HEK293 (cell line): ENCODE measurements at regions not wholly inside any gene's neighbourhood (a gene's known extent, or its start where the extent isn't known, plus 50 kb on each side); places are given as distances from the start of the nearest gene placed in this dataset.

ENCODE experiments used
- CTCF ChIA-PET: fragments of 350-600 bp; formaldehyde crosslinking; extraction: SDS; loops from one replicate; lab custom pipeline; 2021; ENCODE audit warnings: antibody characterized with exemption; lab: Yijun Ruan, JAX
- POLR2A ChIA-PET: fragments of 300-600 bp; formaldehyde crosslinking; extraction: SDS; loops from one replicate; lab custom pipeline; 2020; ENCODE audit warnings: antibody characterized with exemption, inconsistent platforms; lab: Yijun Ruan, JAX
- H3K27ac ChIP-seq: fragments of 200-500 bp; sonication (Bioruptor generic); 2 replicates; pipeline ENCODE4 v1.5.1; 2014; ENCODE audit warnings: low read depth, low read length, control low read depth, inconsistent platforms; ENCODE audit errors: extremely low read depth
- H3K36me3 ChIP-seq, 2 experiments: fragments of 200-500 bp in 1 of 2; sonication (Bioruptor generic) in 1 of 2; 1 replicate in 1 of 2; 2 replicates in 1 of 2; pipeline ENCODE4 v1.5.1; 2014 to 2017; ENCODE audit warnings: inconsistent platforms in 2 of 2, low read length in 2 of 2; ENCODE audit not compliant: control insufficient read depth in 2 of 2, insufficient read depth in 1 of 2
- H3K4me1 ChIP-seq: fragments of 200-500 bp; sonication (Bioruptor generic); 2 replicates; pipeline ENCODE4 v1.5.1; 2014; ENCODE audit warnings: mild to moderate bottlenecking, low read length, inconsistent platforms; ENCODE audit not compliant: control insufficient read depth, insufficient read depth
- H3K4me3 ChIP-seq: 2 replicates; pipeline ENCODE4 v1.5.1; 2011; ENCODE audit warnings: low read depth, mild to moderate bottlenecking, control low read depth, low read length, moderate library complexity
- H3K9me3 ChIP-seq: fragments of 200-500 bp; sonication (Bioruptor generic); 2 replicates; pipeline ENCODE4 v1.5.1; 2014; ENCODE audit warnings: low read depth, low read length, inconsistent platforms; ENCODE audit not compliant: control insufficient read depth, insufficient read depth
- BCL11A ChIP-seq: fragments of 450-650 bp; formaldehyde crosslinking; IDR thresholded peaks from 2 replicates; pipeline ENCODE4 v1.5.1; 2016; ENCODE audit warnings: low read depth, missing biosample characterization, missing genetic modification characterization
- REPIN1 ChIP-seq: fragments of 450-650 bp; formaldehyde crosslinking; IDR thresholded peaks from 2 replicates; pipeline ENCODE4 v1.5.1; 2017; ENCODE audit warnings: missing biosample characterization, missing genetic modification characterization, low read depth
- REST ChIP-seq: fragments of 450-650 bp; formaldehyde crosslinking; IDR thresholded peaks from 2 replicates; pipeline ENCODE4 v1.5.1; 2016; ENCODE audit warnings: missing biosample characterization, missing genetic modification characterization
- ZBTB21 ChIP-seq: fragments of 450-650 bp; formaldehyde crosslinking; IDR thresholded peaks from 2 replicates; pipeline ENCODE4 v1.5.1; 2017; ENCODE audit warnings: missing biosample characterization, missing genetic modification characterization
- ZEB2 ChIP-seq: fragments of 450-650 bp; formaldehyde crosslinking; IDR thresholded peaks from 2 replicates; pipeline ENCODE4 v1.5.1; 2016; ENCODE audit warnings: missing biosample characterization, missing genetic modification characterization
- ZFP69B ChIP-seq: fragments of 450-650 bp; formaldehyde crosslinking; IDR thresholded peaks from 2 replicates; pipeline ENCODE4 v1.5.1; 2016; ENCODE audit warnings: missing biosample characterization, missing genetic modification characterization
- ZNF121 ChIP-seq: fragments of 450-650 bp; formaldehyde crosslinking; IDR thresholded peaks from 2 replicates; pipeline ENCODE4 v1.5.1; 2016; ENCODE audit warnings: missing biosample characterization, missing genetic modification characterization
- ZNF175 ChIP-seq: fragments of 450-650 bp; formaldehyde crosslinking; IDR thresholded peaks from 2 replicates; pipeline ENCODE4 v1.5.1; 2016; ENCODE audit warnings: missing biosample characterization, missing genetic modification characterization
- ZNF221 ChIP-seq: fragments of 450-650 bp; formaldehyde crosslinking; IDR thresholded peaks from 2 replicates; pipeline ENCODE4 v1.5.1; 2017; ENCODE audit warnings: missing biosample characterization, missing genetic modification characterization, borderline replicate concordance
- ZNF223 ChIP-seq: fragments of 450-650 bp; formaldehyde crosslinking; IDR thresholded peaks from 2 replicates; pipeline ENCODE4 v1.5.1; 2016; ENCODE audit warnings: missing biosample characterization, missing genetic modification characterization
- ZNF23 ChIP-seq: fragments of 450-650 bp; formaldehyde crosslinking; IDR thresholded peaks from 2 replicates; pipeline ENCODE4 v1.5.1; 2016; ENCODE audit warnings: missing biosample characterization, missing genetic modification characterization, borderline replicate concordance
- ZNF274 ChIP-seq, 2 experiments: fragments of 200-500 bp in 1 of 2; fragments of 450-650 bp in 1 of 2; sonication (Bioruptor generic) in 1 of 2; formaldehyde crosslinking in 1 of 2; IDR thresholded peaks; 2 replicates each; pipeline versions ENCODE4 v1.5.1 to v1.6.1; 2014 to 2016; ENCODE audit warnings: borderline replicate concordance in 1 of 2, inconsistent platforms in 1 of 2, low read length in 1 of 2, missing biosample characterization in 1 of 2, missing genetic modification characterization in 1 of 2
- ZNF302 ChIP-seq: fragments of 450-650 bp; formaldehyde crosslinking; IDR thresholded peaks from 2 replicates; pipeline ENCODE4 v1.5.1; 2016; ENCODE audit warnings: missing biosample characterization, missing genetic modification characterization, low read depth
- ZNF362 ChIP-seq: fragments of 450-650 bp; formaldehyde crosslinking; IDR thresholded peaks from 2 replicates; pipeline ENCODE4 v1.5.1; 2016; ENCODE audit warnings: missing biosample characterization, missing genetic modification characterization
- ZNF544 ChIP-seq: fragments of 450-650 bp; formaldehyde crosslinking; IDR thresholded peaks from 2 replicates; pipeline ENCODE4 v1.5.0; 2017; ENCODE audit warnings: missing biosample characterization, missing genetic modification characterization
- ZNF610 ChIP-seq: fragments of 450-650 bp; formaldehyde crosslinking; IDR thresholded peaks from 2 replicates; pipeline ENCODE4 v1.5.1; 2016; ENCODE audit warnings: missing biosample characterization, missing genetic modification characterization, borderline replicate concordance
- ZNF670 ChIP-seq: fragments of 450-650 bp; formaldehyde crosslinking; IDR thresholded peaks from 2 replicates; pipeline ENCODE4 v1.5.1; 2016; ENCODE audit warnings: missing biosample characterization, missing genetic modification characterization, low read depth
- ZNF747 ChIP-seq: fragments of 450-650 bp; formaldehyde crosslinking; IDR thresholded peaks from 2 replicates; pipeline ENCODE4 v1.5.1; 2016; ENCODE audit warnings: missing biosample characterization, missing genetic modification characterization
- ZNF792 ChIP-seq: fragments of 450-650 bp; formaldehyde crosslinking; IDR thresholded peaks from 2 replicates; pipeline ENCODE4 v1.5.1; 2016; ENCODE audit warnings: missing biosample characterization, missing genetic modification characterization
- ZNF837 ChIP-seq: fragments of 450-650 bp; formaldehyde crosslinking; IDR thresholded peaks from 2 replicates; pipeline ENCODE4 v1.5.1; 2016; ENCODE audit warnings: missing biosample characterization, missing genetic modification characterization
- ZSCAN18 ChIP-seq: fragments of 450-650 bp; formaldehyde crosslinking; IDR thresholded peaks from 2 replicates; pipeline ENCODE4 v1.5.1; 2016; ENCODE audit warnings: missing biosample characterization, missing genetic modification characterization

GRCh38 chr17:5952518-5952917, 117.7 kb upstream of the WSCD1 start:
- Histone ChIP-seq H3K36me3 (no peaks in the 10 kb centered on the region), H3K4me1 (no peaks in the 10 kb centered on the region), H3K9me3 (no peaks in the 10 kb centered on the region), H3K4me3 (no peak overlapping the region), H3K27ac (no peak overlapping the region)
- TF ChIP-seq ZNF792 (tag by site-specific recombination) (no peak), ZNF670 (tag by site-specific recombination) (no peak), ZNF175 (tag by site-specific recombination) (no peak), REPIN1 (tag by site-specific recombination) (no peak), ZNF221 (no peak), ZNF610 (tag by site-specific recombination) (no peak), ZNF23 (no peak), ZBTB21 (no peak), REST (no peak), ZNF121 (no peak), ZFP69B (tag by site-specific recombination) (no peak), BCL11A (tag by site-specific recombination) (no peak), ZNF362 (tag by site-specific recombination) (no peak), ZNF544 (tag by site-specific recombination) (no peak), ZNF274 (IDR thresholded peaks at IDR 0.05; ENCODE audit: low read length) (no peak), ZNF274 (tag by site-specific recombination; IDR thresholded peaks at IDR 0.05; ENCODE audit: borderline replicate concordance) (no peak)
- CTCF ChIA-PET, result no interaction called here
- POLR2A ChIA-PET, result no interaction called here

- POLR2A ChIA-PET, result no interaction called here
- no peaks in the 10 kb centered on the region for H3K9me3 ChIP-seq
- H3K36me3 ChIP-seq, result no peaks in the 10 kb centered on the region
- H3K27ac ChIP-seq, result no peak overlapping the region
- CTCF ChIA-PET, result no interaction called here
- TF ChIP-seq ZNF302 (tag by site-specific recombination), result no peak
- TF ChIP-seq ZNF223 (tag by site-specific recombination), result no peak
- no peak for TF ChIP-seq ZNF747 (tag by site-specific recombination)
- TF ChIP-seq ZEB2 (tag by site-specific recombination), result no peak
- no peak for TF ChIP-seq ZNF837 (tag by site-specific recombination)
- TF ChIP-seq ZNF670 (tag by site-specific recombination), result no peak
- no peak for TF ChIP-seq ZSCAN18
- no peak overlapping the region for H3K4me3 ChIP-seq
- H3K4me1 ChIP-seq, result no peaks in the 10 kb centered on the region
Measured at GRCh38 chr17:5955764-5956163, 114.4 kb upstream of the WSCD1 start.
